T1000 (cell line): ENCODE measurements at regions not wholly inside any gene's neighbourhood (a gene's known extent, or its start where the extent isn't known, plus 50 kb on each side); places are given as distances from the start of the nearest gene placed in this dataset.

Experiments
- DNase-seq: peaks from one replicate; lab custom pipeline; 2025; ENCODE audit warnings: mixed read lengths; lab: John Stamatoyannopoulos, UW

GRCh38 chr13:42658019-42658418, 84.1 kb downstream of the TNFSF11 start:
- no peak for DNase-seq

- no peak for DNase-seq
Measured at GRCh38 chr13:42660333-42660965, 86.5 kb downstream of the TNFSF11 start.

GRCh38 chr13:42667638-42668037, 93.7 kb downstream of the TNFSF11 start:
- DNase-seq = no peak

GRCh38 chr13:42671502-42671901, 97.5 kb downstream of the TNFSF11 start:
- no peak for DNase-seq

- no peak for DNase-seq
Measured at GRCh38 chr13:42673677-42674076, 99.7 kb downstream of the TNFSF11 start.

- DNase-seq = no peak
Measured at GRCh38 chr13:42680748-42681147, 100.6 kb upstream of the FAM216B start.

GRCh38 chr13:42681326-42682100, 99.9 kb upstream of the FAM216B start:
- DNase-seq = no peak

GRCh38 chr13:42684226-42684625, 97.2 kb upstream of the FAM216B start:
- no peak for DNase-seq

GRCh38 chr13:42685751-42686150, 95.6 kb upstream of the FAM216B start:
- DNase-seq = no peak

GRCh38 chr13:42686165-42686564, 95.2 kb upstream of the FAM216B start:
- no peak for DNase-seq

- DNase-seq = no peak
Measured at GRCh38 chr13:42688821-42689220, 92.6 kb upstream of the FAM216B start.

GRCh38 chr13:42696191-42696590, 85.2 kb upstream of the FAM216B start:
- peak; percentile 6 for DNase-seq

GRCh38 chr13:42699912-42700311, 81.5 kb upstream of the FAM216B start:
- no peak for DNase-seq

GRCh38 chr13:42702716-42703115, 78.7 kb upstream of the FAM216B start:
- DNase-seq = no peak

- DNase-seq = no peak
Measured at GRCh38 chr13:42703740-42704139, 77.6 kb upstream of the FAM216B start.

GRCh38 chr13:42706286-42706685, 75.1 kb upstream of the FAM216B start:
- DNase-seq = no peak

GRCh38 chr13:42707048-42707447, 74.3 kb upstream of the FAM216B start:
- DNase-seq = no peak

- no peak for DNase-seq
Measured at GRCh38 chr13:42707586-42707985, 73.8 kb upstream of the FAM216B start.

GRCh38 chr13:42708391-42708790, 73.0 kb upstream of the FAM216B start:
- no peak for DNase-seq

GRCh38 chr13:42709276-42709675, 72.1 kb upstream of the FAM216B start:
- no peak for DNase-seq

- no peak for DNase-seq
Measured at GRCh38 chr13:42715909-42716308, 65.5 kb upstream of the FAM216B start.

GRCh38 chr13:42717176-42717575, 64.2 kb upstream of the FAM216B start:
- DNase-seq = no peak

GRCh38 chr13:42720113-42720857, 61.1 kb upstream of the FAM216B start:
- DNase-seq = peak; percentile 26
